Breast epithelium (tissue), 3 donors: ENCODE measurements at regions not wholly inside any gene's neighbourhood (a gene's known extent, or its start where the extent isn't known, plus 50 kb on each side); places are given as distances from the start of the nearest gene placed in this dataset.

Source experiments
- CTCF ChIP-seq, 3 donors: fragments of 450-650 bp; IDR thresholded peaks; one replicate each; pipeline ENCODE4 v1.5.1; 2016 to 2017; ENCODE audit warnings: antibody characterized with exemption in 3 of 3, mild to moderate bottlenecking in 3 of 3, moderate library complexity in 3 of 3
- POLR2A ChIP-seq: fragments of 450-650 bp; IDR thresholded peaks from one replicate; pipeline ENCODE4 v1.6.1; 2016; ENCODE audit warnings: antibody characterized with exemption, mild to moderate bottlenecking, moderate library complexity
- POLR2AphosphoS5 ChIP-seq, 3 donors: sonication (generic); formaldehyde crosslinking; IDR thresholded peaks; one replicate each; pipeline ENCODE4 v1.6.1; 2017; ENCODE audit warnings: antibody characterized with exemption in 3 of 3

GRCh38 chr7:13770305-13770704 lies 219.2 kb downstream of the ETV1 start:
- TF ChIP-seq POLR2A (no peak), POLR2AphosphoS5 (IDR thresholded peaks at IDR 0.05) (no peak), CTCF (IDR thresholded peaks at IDR 0.05) (no peak)
